ENCODE measurements at regions not wholly inside any gene's neighbourhood (a gene's known extent, or its start where the extent isn't known, plus 50 kb on each side); places are given as distances from the start of the nearest gene placed in this dataset.

- H3K79me2 ChIP-seq (replicated peaks; ENCODE audit: insufficient read depth) = no peaks in the 10 kb centered on the region
Measured at GRCh38 chr2:200087451-200087850, 132.1 kb downstream of the MAIP1 start.

More at GRCh38 chr2:200087451-200087850, 132.1 kb downstream of the MAIP1 start:
- H3K27ac ChIP-seq (ENCODE audit: low read depth) = no peak overlapping the region
- Mint-ChIP-seq H3K9me3 (no peaks in the 10 kb centered on the region), H3K27me3 (ENCODE audit: insufficient read depth, low read depth, poor library complexity) (peaks cover 4% of the 10 kb centered on the region), H3K4me3 (no peak overlapping the region), H3K4me1 (peaks cover 33% of the 10 kb centered on the region), H3K27ac (no peak overlapping the region), H3K36me3 (ENCODE audit: low read depth) (no peaks in the 10 kb centered on the region)
- H3K4me1 ChIP-seq (ENCODE audit: insufficient read depth) = peaks cover 24% of the 10 kb centered on the region
- TF ChIP-seq JUNB (IDR thresholded peaks at IDR 0.05; ENCODE audit: unreplicated experiment) (no peak), POLR2AphosphoS5 (IDR thresholded peaks at IDR 0.05; ENCODE audit: low read depth) (no peak), CREB1 (CRISPR knock-in tag; IDR thresholded peaks at IDR 0.05; ENCODE audit: low read depth) (no peak), NANOG (IDR thresholded peaks at IDR 0.05; ENCODE audit: borderline replicate concordance) (no peak), REST (IDR thresholded peaks at IDR 0.05; ENCODE audit: unreplicated experiment) (no peak), EZH2 (IDR thresholded peaks at IDR 0.05; ENCODE audit: low read depth, unreplicated experiment) (no peak), EZH2phosphoT487 (IDR thresholded peaks at IDR 0.05; ENCODE audit: unreplicated experiment) (no peak), ETS1 (IDR thresholded peaks at IDR 0.05) (no peak), STAT1 (IDR thresholded peaks at IDR 0.05; ENCODE audit: unreplicated experiment) (no peak)
- H3K4me2 ChIP-seq = no peak overlapping the region
- peak overlapping the region; percentile 80; the same call in 1 of the 2 replicates for H2AFZ ChIP-seq
- no peaks in the 10 kb centered on the region for H4K20me1 ChIP-seq (replicated peaks; ENCODE audit: insufficient read depth)
- DNase-seq (ENCODE audit: low spot score) (no peak), ATAC-seq (no peak)
- peaks cover 20% of the 10 kb centered on the region for H3K9me2 ChIP-seq (ENCODE audit: insufficient read depth)
- no peaks in the 10 kb centered on the region for H3K36me3 ChIP-seq (ENCODE audit: insufficient read depth)
- no peaks in the 10 kb centered on the region for H3K27me3 ChIP-seq (ENCODE audit: insufficient read depth)
- no peaks in the 10 kb centered on the region for H3F3A ChIP-seq (replicated peaks; ENCODE audit: low read depth)
- no peak overlapping the region for H3K4me3 ChIP-seq

Data from GM23338 (cell line).